GM12873 (cell line): ENCODE measurements at regions not wholly inside any gene's neighbourhood (a gene's known extent, or its start where the extent isn't known, plus 50 kb on each side); places are given as distances from the start of the nearest gene placed in this dataset.

ENCODE experiments used
- CTCF ChIP-seq: IDR thresholded peaks from 2 replicates; pipeline ENCODE4 v1.5.1; 2012; ENCODE audit warnings: low read depth, mild to moderate bottlenecking, moderate library complexity, low read length, control low read depth; ENCODE audit not compliant: insufficient read depth; ENCODE audit errors: missing control alignments

DNA sequence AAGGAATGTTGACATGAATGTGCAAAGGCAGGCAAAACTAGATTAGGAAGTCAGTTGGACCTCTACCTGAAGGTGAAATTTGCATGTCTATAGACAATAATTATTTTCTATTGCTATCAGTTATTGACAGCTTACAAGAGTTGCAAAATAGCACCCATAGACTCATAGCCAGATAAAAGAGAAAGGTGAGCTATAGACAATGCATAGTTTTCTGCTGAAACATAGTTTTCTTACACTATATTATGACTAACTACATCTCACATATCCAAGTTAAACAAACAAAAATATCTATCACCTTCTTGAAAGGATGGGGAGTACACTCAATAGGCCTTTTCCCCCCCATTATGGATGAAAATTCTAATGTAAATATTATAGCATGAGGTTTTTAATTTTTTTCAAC is 305.0 kb downstream of the PTH2R start:
- TF ChIP-seq CTCF = no peak

DNA sequence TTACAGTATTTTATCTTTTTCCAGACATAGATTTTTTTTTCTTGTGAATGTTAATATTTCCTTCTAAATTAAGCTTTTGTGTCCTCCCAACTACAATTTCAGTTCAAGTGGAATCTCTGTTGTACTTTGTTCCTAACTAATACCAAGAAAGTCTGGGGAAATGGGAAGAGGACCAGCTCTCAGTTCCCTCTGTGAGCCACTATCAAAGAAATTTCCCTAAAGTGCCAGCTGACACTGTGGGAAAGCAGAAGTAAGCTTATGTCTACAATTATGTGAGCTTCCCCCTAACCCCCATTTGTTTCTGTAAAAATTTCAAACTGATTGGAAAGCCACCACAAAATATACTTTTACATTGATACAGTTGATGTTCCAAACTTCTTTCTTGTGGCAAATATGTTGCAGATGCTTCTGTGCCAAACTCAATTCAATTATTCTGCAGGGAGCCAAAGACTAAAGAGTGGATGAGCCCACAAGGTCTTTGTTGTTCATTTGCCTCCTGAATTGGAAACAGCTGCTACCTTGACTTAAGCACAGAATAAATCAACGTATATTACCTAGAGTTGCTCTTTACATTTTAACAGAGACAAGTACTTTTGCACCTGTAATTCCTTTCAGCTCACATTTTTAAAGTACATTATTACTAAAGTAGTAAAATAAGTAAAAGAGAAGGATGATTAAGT is 306.6 kb downstream of the PTH2R start:
- no peak for TF ChIP-seq CTCF

GRCh38 chr2:208718828-208719227 is 312.2 kb downstream of the PTH2R start:
- TF ChIP-seq CTCF = no peak

GRCh38 chr2:208722731-208723130 is 316.1 kb downstream of the PTH2R start:
- no peak for TF ChIP-seq CTCF

DNA sequence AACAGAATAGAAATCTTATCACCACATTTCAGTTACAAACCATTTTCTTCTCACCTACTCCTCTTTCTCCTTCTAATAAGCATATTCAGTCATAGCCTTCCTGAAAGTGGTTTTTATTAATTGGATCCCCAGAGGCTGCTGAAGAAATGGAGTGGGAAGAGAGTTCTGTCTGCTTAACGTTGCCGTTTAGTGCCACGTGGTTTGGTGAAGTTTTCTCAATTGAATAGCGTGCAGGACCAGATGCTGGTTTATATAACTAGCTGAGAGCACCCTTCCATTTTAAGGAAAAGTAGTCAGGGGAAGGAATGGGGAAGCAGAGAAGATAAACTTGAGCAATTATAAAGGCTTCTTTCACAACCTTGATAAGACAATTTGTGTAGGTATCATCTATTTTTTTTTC is 318.7 kb downstream of the PTH2R start:
- TF ChIP-seq CTCF = no peak

- TF ChIP-seq CTCF = no peak
These were observed 319.6 kb downstream of the PTH2R start for GRCh38 chr2:208726242-208726641.

DNA sequence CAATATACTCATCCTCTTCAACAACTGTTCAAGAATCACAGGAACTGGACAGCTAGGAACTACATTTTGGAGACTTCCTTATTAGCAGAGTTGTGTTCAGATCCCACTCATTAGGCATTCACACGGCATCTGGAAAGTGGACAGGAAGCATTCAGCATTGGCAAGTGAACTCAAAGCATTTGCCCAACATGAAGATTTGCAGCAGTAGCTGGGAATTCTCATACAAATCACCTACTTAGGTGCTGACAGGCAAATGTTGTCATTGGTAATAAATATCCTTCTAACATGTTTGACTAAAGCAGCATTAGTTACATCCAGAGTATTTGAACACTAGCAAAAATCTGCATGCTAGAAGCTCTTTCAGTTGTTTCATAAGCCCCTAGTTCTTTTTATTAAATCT is 350.8 kb downstream of the PTH2R start:
- no peak for TF ChIP-seq CTCF

DNA sequence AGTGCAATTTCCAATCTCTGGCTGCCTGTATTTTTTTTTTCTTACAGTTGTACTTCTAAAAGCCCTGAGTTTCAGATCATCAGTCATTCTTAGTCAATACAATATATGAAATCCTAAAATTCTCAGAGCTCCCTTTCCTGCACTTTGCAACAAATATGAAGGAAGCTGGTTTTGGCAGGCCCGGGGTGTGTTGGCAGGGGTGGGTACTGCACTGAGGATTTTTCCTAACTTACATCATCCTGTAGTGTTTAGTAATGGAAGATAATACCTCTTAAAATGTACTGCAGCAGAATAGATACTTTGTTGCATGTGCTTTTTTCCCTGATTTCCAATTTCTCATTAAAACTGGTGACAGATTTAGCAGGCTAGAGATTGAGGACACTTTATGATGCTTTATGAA is 374.6 kb downstream of the PTH2R start:
- no peak for TF ChIP-seq CTCF
